Dermis blood vessel endothelial cell (primary cell): ENCODE measurements at regions not wholly inside any gene's neighbourhood (a gene's known extent, or its start where the extent isn't known, plus 50 kb on each side); places are given as distances from the start of the nearest gene placed in this dataset.
"Not testable (repeated sequence)": the region's sequence is repeated elsewhere in the genome, so short reads cannot be mapped to it uniquely, and the experiment has no call there.

Experiments used
- DNase-seq: peaks from one replicate; pipeline ENCODE4 v3.0.0; 2010

- not testable (repeated sequence) for DNase-seq
Observed at GRCh38 chr3:34909679-34910078, 729.6 kb upstream of the ARPP21 start.

- DNase-seq: no peak
Observed at GRCh38 chr3:34919025-34919424, 720.3 kb upstream of the ARPP21 start.

GRCh38 chr3:34920806-34921205 lies 718.5 kb upstream of the ARPP21 start:
- no peak for DNase-seq

- DNase-seq: no peak
Observed at GRCh38 chr3:34924961-34925360, 714.4 kb upstream of the ARPP21 start.

- no peak for DNase-seq
Observed at GRCh38 chr3:34925851-34926250, 713.5 kb upstream of the ARPP21 start.

GRCh38 chr3:34929036-34929435 lies 710.3 kb upstream of the ARPP21 start:
- DNase-seq: no peak

- no peak for DNase-seq
Observed at GRCh38 chr3:34934660-34935059, 704.7 kb upstream of the ARPP21 start.

- DNase-seq: no peak
Observed at GRCh38 chr3:34938784-34939183, 700.5 kb upstream of the ARPP21 start.

GRCh38 chr3:34942256-34942655 lies 697.1 kb upstream of the ARPP21 start:
- no peak for DNase-seq

- peak; percentile 27 for DNase-seq
Observed at GRCh38 chr3:34947834-34948233, 691.5 kb upstream of the ARPP21 start.

GRCh38 chr3:34948517-34948916 lies 690.8 kb upstream of the ARPP21 start:
- peak; percentile 7 for DNase-seq

- no peak for DNase-seq
Observed at GRCh38 chr3:34955680-34956079, 683.6 kb upstream of the ARPP21 start.

GRCh38 chr3:34956511-34956910 lies 682.8 kb upstream of the ARPP21 start:
- no peak for DNase-seq

- no peak for DNase-seq
Observed at GRCh38 chr3:34957677-34958076, 681.6 kb upstream of the ARPP21 start.

- DNase-seq: no peak
Observed at GRCh38 chr3:34969513-34969912, 669.8 kb upstream of the ARPP21 start.

- no peak for DNase-seq
Observed at GRCh38 chr3:34972481-34972880, 666.8 kb upstream of the ARPP21 start.

- DNase-seq: no peak
Observed at GRCh38 chr3:34973586-34973985, 665.7 kb upstream of the ARPP21 start.

GRCh38 chr3:34983631-34984030 lies 655.7 kb upstream of the ARPP21 start:
- DNase-seq: no peak

GRCh38 chr3:34988296-34988695 lies 651.0 kb upstream of the ARPP21 start:
- no peak for DNase-seq

GRCh38 chr3:34995796-34996430 lies 643.4 kb upstream of the ARPP21 start:
- DNase-seq: no peak

GRCh38 chr3:34998902-34999301 lies 640.4 kb upstream of the ARPP21 start:
- no peak for DNase-seq

GRCh38 chr3:35012214-35012613 lies 627.1 kb upstream of the ARPP21 start:
- DNase-seq: no peak

GRCh38 chr3:35028157-35028556 lies 611.2 kb upstream of the ARPP21 start:
- DNase-seq: no peak

GRCh38 chr3:35042210-35042991 lies 596.9 kb upstream of the ARPP21 start:
- DNase-seq: no peak

- no peak for DNase-seq
Observed at GRCh38 chr3:35043040-35043439, 596.3 kb upstream of the ARPP21 start.
